ENCODE measurements at regions not wholly inside any gene's neighbourhood (a gene's known extent, or its start where the extent isn't known, plus 50 kb on each side); places are given as distances from the start of the nearest gene placed in this dataset.

DNA sequence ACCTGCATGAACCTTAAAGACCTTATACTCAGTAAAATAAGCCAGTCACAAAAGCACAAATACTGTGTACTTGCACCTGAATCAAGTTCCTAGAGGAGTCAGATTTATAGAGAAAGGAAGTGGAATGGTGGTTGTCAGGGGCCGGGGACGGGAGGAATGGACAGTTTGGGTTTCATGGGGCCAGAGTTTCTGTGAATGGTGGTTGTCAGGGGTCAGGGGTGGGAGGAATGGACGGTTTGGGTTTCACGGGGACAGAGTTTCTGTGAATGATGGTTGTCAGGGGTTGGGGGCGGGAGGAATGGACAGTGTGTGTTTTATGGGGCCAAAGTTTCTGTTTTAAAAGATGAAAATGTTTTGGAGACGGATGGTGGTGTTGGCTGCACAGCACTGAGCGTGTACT lies 260.0 kb upstream of the MKI67 start:
- Histone ChIP-seq H3K4me1 (ENCODE audit: control insufficient read depth in 2 of 2, insufficient read depth in 2 of 2, low read length in 1 of 2) (no peaks in the 10 kb centered on the region), H3K27ac (ENCODE audit: low read depth in 2 of 2, low read length in 1 of 2) (no peak overlapping the region), H3K4me3 (ENCODE audit: low read depth in 1 of 2, low read length in 2 of 2) (no peak overlapping the region), H3K9me3 (ENCODE audit: control insufficient read depth in 2 of 2, insufficient read depth in 1 of 2, low read depth in 1 of 2, low read length in 1 of 2) (peaks cover 0 to 15% of the 10 kb centered on the region in 2 donors), H3K36me3 (ENCODE audit: control insufficient read depth in 2 of 2, insufficient read depth in 2 of 2, low read length in 1 of 2) (no peaks in the 10 kb centered on the region), H3K27me3 (ENCODE audit: control insufficient read depth in 1 of 2, insufficient read depth in 2 of 2, low read length in 2 of 2) (no peaks in the 10 kb centered on the region)
- WGBS, 2 donors, result 70 to 72% methylated on average over 7 of the region's 7 CpGs

DNA sequence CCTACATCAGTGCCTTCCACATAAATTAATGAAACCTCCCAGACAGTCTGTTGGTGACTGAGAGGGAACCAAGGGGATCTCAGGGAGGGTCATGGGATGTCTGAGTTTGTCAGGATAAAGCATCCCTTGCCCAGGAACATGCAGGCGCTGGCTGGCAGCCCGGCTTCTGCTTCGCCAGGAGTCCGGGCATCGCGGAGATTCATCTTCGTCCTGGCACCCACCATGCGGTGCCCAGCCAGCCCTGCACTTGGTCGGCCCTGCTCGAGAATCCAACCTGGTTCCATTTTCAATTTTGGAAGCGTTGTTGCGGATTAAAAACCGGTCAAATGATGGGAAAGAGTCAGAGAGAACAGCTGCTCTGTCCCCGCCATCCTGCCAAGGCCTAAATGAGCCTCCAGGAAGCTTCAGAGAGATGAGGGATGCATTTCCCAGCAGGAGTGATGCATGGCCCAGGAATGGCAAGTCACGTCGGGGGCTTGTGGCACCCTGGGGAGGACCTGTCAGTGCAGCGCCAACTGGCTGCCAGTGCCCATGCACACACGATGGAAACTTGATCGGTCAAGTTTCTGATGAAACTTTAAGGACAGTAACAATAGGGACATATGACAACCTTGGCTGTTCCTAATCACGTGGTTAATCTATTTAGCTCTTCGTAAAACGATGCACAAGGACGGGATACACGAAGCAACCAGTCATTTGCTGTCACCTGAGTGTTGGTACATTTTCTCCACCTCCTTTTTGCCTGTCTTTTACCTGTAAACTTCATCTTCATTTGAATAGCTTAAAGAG lies 260.8 kb upstream of the MKI67 start:
- no peaks in the 10 kb centered on the region for H3K4me1 ChIP-seq (ENCODE audit: control insufficient read depth in 2 of 2, insufficient read depth in 2 of 2, low read length in 1 of 2)
- no peaks in the 10 kb centered on the region for H3K36me3 ChIP-seq (ENCODE audit: control insufficient read depth in 2 of 2, insufficient read depth in 2 of 2, low read length in 1 of 2)
- no peak overlapping the region for H3K27ac ChIP-seq (ENCODE audit: low read depth in 2 of 2, low read length in 1 of 2)
- H3K9me3 ChIP-seq (ENCODE audit: control insufficient read depth in 2 of 2, insufficient read depth in 1 of 2, low read depth in 1 of 2, low read length in 1 of 2), result peaks cover 0 to 15% of the 10 kb centered on the region in 2 donors
- H3K4me3 ChIP-seq (ENCODE audit: low read depth in 1 of 2, low read length in 2 of 2), result no peak overlapping the region
- WGBS, 2 donors, result 82 to 89% methylated on average over 24 of the region's 24 CpGs
- H3K27me3 ChIP-seq (ENCODE audit: control insufficient read depth in 1 of 2, insufficient read depth in 2 of 2, low read length in 2 of 2), result no peaks in the 10 kb centered on the region

DNA sequence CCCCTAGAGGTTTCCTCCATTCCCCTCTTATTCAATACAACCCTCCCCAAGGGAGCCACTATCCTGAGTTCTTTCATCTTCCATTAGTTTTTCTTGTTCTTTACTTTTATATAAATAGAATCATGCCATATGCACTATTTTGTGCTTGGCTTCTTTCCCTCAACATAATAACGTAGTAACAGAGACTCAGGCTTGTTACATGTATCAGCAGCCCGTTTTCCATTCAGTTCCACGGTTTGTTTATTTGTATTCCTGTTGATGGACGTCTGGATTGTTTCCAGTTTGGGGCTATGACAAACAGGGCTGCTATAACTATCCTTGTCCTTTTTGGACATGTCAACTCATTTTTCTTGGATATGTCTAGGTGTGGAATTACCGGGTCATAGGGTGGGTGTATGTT lies 264.4 kb upstream of the MKI67 start:
- H3K4me1 ChIP-seq (ENCODE audit: control insufficient read depth in 2 of 2, insufficient read depth in 2 of 2, low read length in 1 of 2), result no peaks in the 10 kb centered on the region
- WGBS, 2 donors, result 31 to 33% methylated on average over 5 of the region's 5 CpGs
- peaks cover 0 to 8% of the 10 kb centered on the region in 2 donors for H3K9me3 ChIP-seq (ENCODE audit: control insufficient read depth in 2 of 2, insufficient read depth in 1 of 2, low read depth in 1 of 2, low read length in 1 of 2)
- no peaks in the 10 kb centered on the region for H3K27me3 ChIP-seq (ENCODE audit: control insufficient read depth in 1 of 2, insufficient read depth in 2 of 2, low read length in 2 of 2)
- no peak overlapping the region for H3K27ac ChIP-seq (ENCODE audit: low read depth in 2 of 2, low read length in 1 of 2)
- no peak overlapping the region for H3K4me3 ChIP-seq (ENCODE audit: low read depth in 1 of 2, low read length in 2 of 2)
- no peaks in the 10 kb centered on the region for H3K36me3 ChIP-seq (ENCODE audit: control insufficient read depth in 2 of 2, insufficient read depth in 2 of 2, low read length in 1 of 2)

DNA sequence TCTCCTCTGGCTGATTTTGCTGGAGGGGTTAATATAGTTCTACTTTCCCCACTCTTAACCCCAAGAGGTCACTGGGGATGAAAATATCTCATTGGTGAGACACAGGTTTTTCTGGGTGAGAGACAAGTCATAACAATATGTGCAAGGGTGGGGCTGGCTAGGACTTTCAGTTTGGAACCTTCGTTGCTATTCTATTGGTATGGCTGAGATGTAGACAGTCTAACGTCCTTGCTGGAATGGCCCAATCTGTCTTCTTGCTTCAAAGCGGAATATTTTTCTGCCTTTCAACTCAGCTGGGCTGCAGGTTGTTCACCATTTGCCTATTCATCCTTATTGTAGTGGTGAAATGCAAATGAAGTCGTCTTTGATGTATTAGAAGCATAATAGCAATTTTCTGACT lies 267.3 kb upstream of the MKI67 start:
- 62% methylated on average over 4 of the region's 4 CpGs for WGBS, 2 donors
- Histone ChIP-seq H3K4me3 (ENCODE audit: low read depth in 1 of 2, low read length in 2 of 2) (no peak overlapping the region), H3K9me3 (ENCODE audit: control insufficient read depth in 2 of 2, insufficient read depth in 1 of 2, low read depth in 1 of 2, low read length in 1 of 2) (peaks cover 0 to 2% of the 10 kb centered on the region in 2 donors), H3K27ac (ENCODE audit: low read depth in 2 of 2, low read length in 1 of 2) (no peak overlapping the region), H3K27me3 (ENCODE audit: control insufficient read depth in 1 of 2, insufficient read depth in 2 of 2, low read length in 2 of 2) (no peaks in the 10 kb centered on the region), H3K36me3 (ENCODE audit: control insufficient read depth in 2 of 2, insufficient read depth in 2 of 2, low read length in 1 of 2) (no peaks in the 10 kb centered on the region), H3K4me1 (ENCODE audit: control insufficient read depth in 2 of 2, insufficient read depth in 2 of 2, low read length in 1 of 2) (no peaks in the 10 kb centered on the region)

DNA sequence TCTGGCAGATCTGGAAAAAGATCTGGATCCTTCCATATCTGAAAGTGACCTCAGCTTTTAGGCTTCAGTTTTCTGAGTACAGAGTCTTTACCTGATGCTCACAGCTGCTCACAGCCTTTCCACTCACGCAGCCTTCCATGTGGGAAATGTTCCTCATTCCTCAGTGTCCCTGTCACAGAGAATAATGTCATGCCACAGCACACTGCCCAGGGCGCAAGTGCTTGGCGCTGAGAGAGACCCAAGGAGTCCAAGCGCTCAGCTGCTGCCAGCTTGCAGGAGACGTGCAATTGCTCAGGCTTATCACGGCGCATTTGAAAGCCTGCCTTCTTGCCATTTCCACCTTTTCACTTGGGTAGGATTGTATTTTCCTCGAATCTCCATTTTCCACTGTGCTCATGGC lies 271.9 kb upstream of the MKI67 start:
- Histone ChIP-seq H3K4me1 (ENCODE audit: control insufficient read depth in 2 of 2, insufficient read depth in 2 of 2, low read length in 1 of 2) (no peaks in the 10 kb centered on the region), H3K36me3 (ENCODE audit: control insufficient read depth in 2 of 2, insufficient read depth in 2 of 2, low read length in 1 of 2) (no peaks in the 10 kb centered on the region), H3K27me3 (ENCODE audit: control insufficient read depth in 1 of 2, insufficient read depth in 2 of 2, low read length in 2 of 2) (no peaks in the 10 kb centered on the region), H3K9me3 (ENCODE audit: control insufficient read depth in 2 of 2, insufficient read depth in 1 of 2, low read depth in 1 of 2, low read length in 1 of 2) (peaks cover 0 to 13% of the 10 kb centered on the region in 2 donors), H3K27ac (ENCODE audit: low read depth in 2 of 2, low read length in 1 of 2) (no peak overlapping the region), H3K4me3 (ENCODE audit: low read depth in 1 of 2, low read length in 2 of 2) (no peak overlapping the region)
- WGBS, 2 donors, result 79 to 83% methylated on average over 8 of the region's 8 CpGs

DNA sequence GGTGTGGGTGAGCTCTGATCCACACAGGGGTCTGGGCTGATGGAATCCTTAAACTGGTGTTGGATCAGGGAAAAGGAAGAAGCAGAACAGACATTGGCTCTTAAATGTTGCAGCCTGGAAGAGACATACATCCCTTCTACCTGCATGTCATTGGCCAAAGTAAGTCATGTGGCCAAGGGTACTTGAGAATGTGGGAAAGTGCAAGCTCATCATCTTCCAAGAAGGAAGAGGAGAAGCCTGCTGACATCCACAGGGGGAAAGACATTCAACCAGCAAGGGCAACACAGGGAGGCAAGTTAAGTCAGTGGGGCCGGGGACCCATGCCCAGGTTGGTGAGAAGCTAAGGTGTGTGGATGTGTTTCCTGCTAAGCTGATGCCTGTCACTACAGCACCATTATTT lies 272.8 kb upstream of the MKI67 start:
- Histone ChIP-seq H3K27me3 (ENCODE audit: control insufficient read depth in 1 of 2, insufficient read depth in 2 of 2, low read length in 2 of 2) (no peaks in the 10 kb centered on the region), H3K27ac (ENCODE audit: low read depth in 2 of 2, low read length in 1 of 2) (no peak overlapping the region), H3K4me3 (ENCODE audit: low read depth in 1 of 2, low read length in 2 of 2) (no peak overlapping the region), H3K36me3 (ENCODE audit: control insufficient read depth in 2 of 2, insufficient read depth in 2 of 2, low read length in 1 of 2) (no peaks in the 10 kb centered on the region), H3K4me1 (ENCODE audit: control insufficient read depth in 2 of 2, insufficient read depth in 2 of 2, low read length in 1 of 2) (no peaks in the 10 kb centered on the region), H3K9me3 (ENCODE audit: control insufficient read depth in 2 of 2, insufficient read depth in 1 of 2, low read depth in 1 of 2, low read length in 1 of 2) (peaks cover 0 to 13% of the 10 kb centered on the region in 2 donors)
- 75 to 88% methylated on average over 1 of the region's 1 CpG for WGBS, 2 donors

DNA sequence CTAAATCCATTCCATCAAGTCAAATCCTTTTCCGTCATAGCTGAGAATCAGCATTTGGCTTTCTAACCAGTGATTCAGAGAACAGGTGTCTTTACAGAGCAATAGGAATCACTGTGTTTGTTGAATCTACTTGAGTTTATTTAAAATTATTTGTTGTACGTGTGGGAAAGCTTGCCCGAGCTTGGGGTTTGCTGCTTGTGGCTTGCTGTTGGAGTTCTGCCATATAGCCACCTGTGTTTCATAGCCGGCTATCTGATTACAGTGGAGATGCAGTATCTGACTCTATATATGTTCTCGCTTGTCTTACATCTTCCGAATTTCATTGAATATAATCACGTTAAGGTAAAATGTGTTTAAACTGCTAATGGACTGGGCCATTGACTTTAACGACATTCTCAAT lies 274.3 kb upstream of the MKI67 start:
- Histone ChIP-seq H3K4me3 (ENCODE audit: low read depth in 1 of 2, low read length in 2 of 2) (no peak overlapping the region), H3K27me3 (ENCODE audit: control insufficient read depth in 1 of 2, insufficient read depth in 2 of 2, low read length in 2 of 2) (no peaks in the 10 kb centered on the region), H3K9me3 (ENCODE audit: control insufficient read depth in 2 of 2, insufficient read depth in 1 of 2, low read depth in 1 of 2, low read length in 1 of 2) (peaks cover 4 to 13% of the 10 kb centered on the region in 2 donors), H3K36me3 (ENCODE audit: control insufficient read depth in 2 of 2, insufficient read depth in 2 of 2, low read length in 1 of 2) (no peaks in the 10 kb centered on the region), H3K27ac (ENCODE audit: low read depth in 2 of 2, low read length in 1 of 2) (no peak overlapping the region), H3K4me1 (ENCODE audit: control insufficient read depth in 2 of 2, insufficient read depth in 2 of 2, low read length in 1 of 2) (no peaks in the 10 kb centered on the region)
- 77 to 81% methylated on average over 8 of the region's 8 CpGs for WGBS, 2 donors

DNA sequence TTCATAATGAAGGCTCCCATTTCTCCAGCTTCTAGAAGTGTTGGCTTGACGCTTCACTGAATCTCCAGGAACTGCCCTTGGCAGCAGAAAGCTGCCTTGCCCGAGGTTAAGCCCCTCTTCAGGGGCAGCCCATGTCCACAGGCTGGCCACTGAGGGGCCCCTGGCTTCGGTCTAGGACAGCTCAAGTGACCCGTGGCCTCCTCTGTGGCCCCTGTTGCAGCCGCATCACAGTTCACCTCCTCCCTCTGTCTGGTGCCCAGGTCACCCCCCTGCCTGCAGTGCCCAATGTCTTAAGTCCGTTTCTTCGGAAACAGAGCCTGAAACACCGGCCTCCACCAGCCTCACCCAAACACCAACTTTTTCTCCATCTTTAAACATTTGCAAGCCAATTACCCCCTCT lies 279.2 kb upstream of the MKI67 start:
- WGBS, 2 donors, result 81 to 84% methylated on average over 8 of the region's 8 CpGs
- Histone ChIP-seq H3K27ac (ENCODE audit: low read depth in 2 of 2, low read length in 1 of 2) (no peak overlapping the region), H3K4me1 (ENCODE audit: control insufficient read depth in 2 of 2, insufficient read depth in 2 of 2, low read length in 1 of 2) (no peaks in the 10 kb centered on the region), H3K36me3 (ENCODE audit: control insufficient read depth in 2 of 2, insufficient read depth in 2 of 2, low read length in 1 of 2) (no peaks in the 10 kb centered on the region), H3K27me3 (ENCODE audit: control insufficient read depth in 1 of 2, insufficient read depth in 2 of 2, low read length in 2 of 2) (no peaks in the 10 kb centered on the region), H3K9me3 (ENCODE audit: control insufficient read depth in 2 of 2, insufficient read depth in 1 of 2, low read depth in 1 of 2, low read length in 1 of 2) (peaks cover 4 to 9% of the 10 kb centered on the region in 2 donors), H3K4me3 (ENCODE audit: low read depth in 1 of 2, low read length in 2 of 2) (no peak overlapping the region)

DNA sequence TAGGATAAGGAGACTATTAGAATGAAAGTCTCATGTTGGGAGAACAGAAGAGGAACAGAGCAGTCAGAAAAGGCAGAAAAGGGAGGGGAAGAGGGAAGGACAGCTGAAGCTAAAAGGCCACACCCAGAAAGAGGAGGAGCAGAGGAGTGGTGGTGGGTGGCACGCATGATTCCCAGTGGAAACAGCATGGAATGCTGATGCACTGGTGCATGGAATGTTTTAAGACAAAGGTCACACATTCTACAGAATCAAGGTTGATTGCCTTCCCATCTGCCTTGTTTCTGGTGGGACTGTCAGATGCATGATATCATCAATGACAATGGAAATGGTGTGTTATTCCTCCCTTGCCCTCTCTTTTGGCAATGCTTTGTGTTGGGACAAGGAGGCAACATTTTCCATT lies 285.4 kb upstream of the MKI67 start:
- Histone ChIP-seq H3K9me3 (ENCODE audit: control insufficient read depth in 2 of 2, insufficient read depth in 1 of 2, low read depth in 1 of 2, low read length in 1 of 2) (peaks cover 0 to 2% of the 10 kb centered on the region in 2 donors), H3K4me1 (ENCODE audit: control insufficient read depth in 2 of 2, insufficient read depth in 2 of 2, low read length in 1 of 2) (no peaks in the 10 kb centered on the region), H3K27me3 (ENCODE audit: control insufficient read depth in 1 of 2, insufficient read depth in 2 of 2, low read length in 2 of 2) (no peaks in the 10 kb centered on the region), H3K4me3 (ENCODE audit: low read depth in 1 of 2, low read length in 2 of 2) (no peak overlapping the region), H3K36me3 (ENCODE audit: control insufficient read depth in 2 of 2, insufficient read depth in 2 of 2, low read length in 1 of 2) (no peaks in the 10 kb centered on the region), H3K27ac (ENCODE audit: low read depth in 2 of 2, low read length in 1 of 2) (no peak overlapping the region)
- WGBS, 2 donors, result 70 to 80% methylated on average over 1 of the region's 1 CpG

DNA sequence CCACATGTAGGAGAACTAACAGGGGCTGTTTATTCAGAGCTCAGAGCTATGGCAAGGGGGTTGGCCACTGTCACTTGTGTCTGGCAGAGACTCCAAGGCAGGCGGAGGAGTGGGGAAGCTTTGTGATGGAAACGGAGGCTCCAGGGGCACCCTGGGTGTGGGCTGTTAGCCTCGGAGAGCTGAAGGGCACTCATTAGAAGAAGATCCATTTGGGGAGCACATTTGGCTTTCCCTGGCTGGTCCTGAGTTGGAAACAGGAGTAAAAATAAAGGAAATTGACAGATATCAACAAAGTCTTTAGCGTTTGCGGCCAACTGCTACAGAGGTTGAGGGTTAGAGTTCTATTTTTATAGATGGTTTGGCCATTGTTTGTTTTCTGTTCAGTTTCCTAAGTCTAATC lies 288.3 kb upstream of the MKI67 start:
- no peaks in the 10 kb centered on the region for H3K4me1 ChIP-seq (ENCODE audit: control insufficient read depth in 2 of 2, insufficient read depth in 2 of 2, low read length in 1 of 2)
- no peak overlapping the region for H3K4me3 ChIP-seq (ENCODE audit: low read depth in 1 of 2, low read length in 2 of 2)
- no peak overlapping the region for H3K27ac ChIP-seq (ENCODE audit: low read depth in 2 of 2, low read length in 1 of 2)
- peaks cover 0 to 2% of the 10 kb centered on the region in 2 donors for H3K9me3 ChIP-seq (ENCODE audit: control insufficient read depth in 2 of 2, insufficient read depth in 1 of 2, low read depth in 1 of 2, low read length in 1 of 2)
- WGBS, 2 donors, result 72 to 73% methylated on average over 5 of the region's 5 CpGs
- no peaks in the 10 kb centered on the region for H3K36me3 ChIP-seq (ENCODE audit: control insufficient read depth in 2 of 2, insufficient read depth in 2 of 2, low read length in 1 of 2)
- no peaks in the 10 kb centered on the region for H3K27me3 ChIP-seq (ENCODE audit: control insufficient read depth in 1 of 2, insufficient read depth in 2 of 2, low read length in 2 of 2)
